SK-N-SH (cell line): ENCODE measurements at regions not wholly inside any gene's neighbourhood (a gene's known extent, or its start where the extent isn't known, plus 50 kb on each side); places are given as distances from the start of the nearest gene placed in this dataset.

Experiments used
- CTCF ChIA-PET: fragments of 300-600, 350-600 bp; formaldehyde crosslinking; extraction: SDS; loops from one replicate; lab custom pipeline; 2021; lab: Yijun Ruan, JAX
- POLR2A ChIA-PET: fragments of 350-600 bp; sonication (Branson Sonifier 250); formaldehyde crosslinking; extraction: SDS; loops from one replicate; lab custom pipeline; 2020; ENCODE audit warnings: antibody characterized with exemption, inconsistent platforms; lab: Yijun Ruan, JAX
- DNase-seq: peaks from one replicate; pipeline ENCODE4 v3.0.0; 2012
- H2AFZ ChIP-seq: fragments of 200-600 bp; sonication (generic); 2 replicates; pipeline ENCODE4 v1.8.1; 2016; ENCODE audit warnings: antibody characterized with exemption, mild to moderate bottlenecking, low read depth
- H3F3A ChIP-seq: fragments of 200-600 bp; sonication (generic); replicated peaks from 2 replicates; pipeline ENCODE3; 2016; ENCODE audit warnings: antibody characterized with exemption, mild to moderate bottlenecking; ENCODE audit not compliant: insufficient read depth
- H3K27ac ChIP-seq, 2 experiments: fragments of 200-500 bp in 1 of 2; fragments of 200-600 bp in 1 of 2; sonication (Bioruptor generic) in 1 of 2; sonication (generic), shearing (Covaris generic) in 1 of 2; 2 replicates each; pipeline versions ENCODE4 v1.5.1 to v1.6.1; 2014 to 2016; ENCODE audit warnings: low read depth in 2 of 2, inconsistent platforms in 1 of 2, low read length in 1 of 2, mild to moderate bottlenecking in 1 of 2, mixed read lengths in 1 of 2
- H3K27me3 ChIP-seq: fragments of 200-600 bp; sonication (generic), shearing (Covaris generic); 2 replicates; pipeline ENCODE4 v1.6.1; 2016; ENCODE audit warnings: mixed run types; ENCODE audit not compliant: insufficient read depth
- H3K36me3 ChIP-seq, 2 experiments: fragments of 200-500 bp in 1 of 2; fragments of 200-600 bp in 1 of 2; sonication (Bioruptor generic) in 1 of 2; sonication (generic) in 1 of 2; replicated peaks in 1 of 2; 2 replicates each; pipeline versions ENCODE3 to v1.5.1; 2014 to 2016; ENCODE audit warnings: low read length in 1 of 2, mild to moderate bottlenecking in 1 of 2; ENCODE audit not compliant: insufficient read depth in 2 of 2, control insufficient read depth in 1 of 2
- H3K4me1 ChIP-seq, 2 experiments: fragments of 200-500 bp in 1 of 2; fragments of 200-600 bp in 1 of 2; sonication (Bioruptor generic) in 1 of 2; sonication (generic), shearing (Covaris generic) in 1 of 2; 2 replicates each; pipeline versions ENCODE4 v1.5.1 to v1.6.1; 2014 to 2016; ENCODE audit warnings: low read depth in 1 of 2, low read length in 1 of 2, mixed run types in 1 of 2; ENCODE audit not compliant: insufficient read depth in 2 of 2, control insufficient read depth in 1 of 2
- H3K4me2 ChIP-seq: fragments of 200-600 bp; sonication (generic), shearing (Covaris generic); 2 replicates; pipeline ENCODE4 v1.6.1; 2017; ENCODE audit warnings: mixed run types
- H3K4me3 ChIP-seq, 2 experiments: fragments of 200-500 bp in 1 of 2; fragments of 200-600 bp in 1 of 2; sonication (Bioruptor generic) in 1 of 2; sonication (generic), shearing (Covaris generic) in 1 of 2; 2 replicates each; pipeline versions ENCODE4 v1.5.1 to v1.8.1; 2014 to 2016; ENCODE audit warnings: low read depth in 2 of 2, inconsistent platforms in 1 of 2, low read length in 1 of 2, mild to moderate bottlenecking in 1 of 2, mixed read lengths in 1 of 2, moderate library complexity in 1 of 2
- H3K79me2 ChIP-seq: fragments of 200-600 bp; sonication (generic); 2 replicates; pipeline ENCODE4 v1.8.1; 2017; ENCODE audit warnings: mild to moderate bottlenecking; ENCODE audit not compliant: insufficient read depth
- H3K9ac ChIP-seq: fragments of 200-600 bp; sonication (generic); 2 replicates; pipeline ENCODE4 v1.6.1; 2017; ENCODE audit warnings: mixed run types
- H3K9me2 ChIP-seq: fragments of 200-600 bp; sonication (generic); 2 replicates; pipeline ENCODE4 v1.6.1; 2017; ENCODE audit warnings: mixed run types
- H3K9me3 ChIP-seq: fragments of 200-600 bp; sonication (generic); 2 replicates; pipeline ENCODE4 v1.6.1; 2017; ENCODE audit warnings: mixed run types, mild to moderate bottlenecking, moderate library complexity
- H4K20me1 ChIP-seq: fragments of 200-600 bp; sonication (generic); 2 replicates; pipeline ENCODE4 v1.6.1; 2017; ENCODE audit warnings: mild to moderate bottlenecking, mixed run types; ENCODE audit not compliant: insufficient read depth
- CHD2 ChIP-seq: fragments of 150-350 bp; IDR thresholded peaks from 2 replicates; pipeline ENCODE4 v1.6.1; 2018; ENCODE audit warnings: low read length; ENCODE audit not compliant: partially characterized antibody
- EZH2phosphoT487 ChIP-seq: fragments of 200-600 bp; sonication (generic); IDR thresholded peaks from 2 replicates; pipeline ENCODE4 v1.6.1; 2017; ENCODE audit warnings: low read depth, mixed run types, mild to moderate bottlenecking, antibody characterized with exemption, moderate library complexity, borderline replicate concordance
- FOSL2 ChIP-seq: IDR thresholded peaks from 2 replicates; pipeline ENCODE4 v1.4.0; 2012; ENCODE audit warnings: low read depth, mild to moderate bottlenecking, moderate library complexity, borderline replicate concordance
- FOXJ3 ChIP-seq: sonication (generic); formaldehyde crosslinking; IDR thresholded peaks from 2 replicates; pipeline ENCODE4 v1.5.1; 2020; ENCODE audit warnings: mild to moderate bottlenecking, missing genetic modification reagents
- FOXM1 ChIP-seq: IDR thresholded peaks from 2 replicates; pipeline ENCODE4 v1.4.0; 2012; ENCODE audit warnings: low read depth, mild to moderate bottlenecking
- MXI1 ChIP-seq: IDR thresholded peaks from 2 replicates; pipeline ENCODE4 v1.6.1; 2012; ENCODE audit warnings: mild to moderate bottlenecking, low read depth, low read length, improper control_type of control experiment
- SIN3A ChIP-seq: IDR thresholded peaks from 2 replicates; pipeline ENCODE4 v1.6.1; 2012; ENCODE audit warnings: low read depth, mild to moderate bottlenecking, low read length, moderate library complexity, borderline replicate concordance
- TEAD4 ChIP-seq: IDR thresholded peaks from 2 replicates; pipeline ENCODE4 v1.4.0; 2012; ENCODE audit warnings: mild to moderate bottlenecking, borderline replicate concordance; ENCODE audit not compliant: insufficient read depth
- WGBS: methylation state at CpG from one replicate; pipeline ENCODE4 v1.1.6; 2017; ENCODE audit warnings: low lambda C conversion rate; 5-methylcytosine and 5-hydroxymethylcytosine counted together

DNA sequence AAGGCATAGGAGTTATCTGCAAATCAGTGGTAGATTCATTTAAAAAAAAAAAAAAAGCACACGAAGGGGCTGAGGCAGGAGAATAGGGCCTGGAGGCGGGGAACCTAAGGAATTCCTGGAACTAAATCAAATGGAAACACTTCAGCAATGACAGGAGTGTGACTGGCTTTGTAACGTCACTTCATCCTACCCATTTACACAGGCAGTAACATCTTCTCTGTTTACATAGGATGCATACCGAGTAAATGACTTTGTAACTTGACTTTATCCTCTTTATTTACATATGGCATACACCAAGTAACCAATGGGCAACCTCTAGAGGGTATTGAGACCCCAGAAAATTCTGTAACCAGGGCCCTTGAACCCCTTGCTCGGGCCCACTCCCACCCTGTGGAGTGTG is 56.4 kb upstream of the IYD start:
- WGBS, result under 1% methylated on average over 5 of the region's 5 CpGs
- H3K9me2 ChIP-seq, result no peaks in the 10 kb centered on the region
- peaks cover 8% of the 10 kb centered on the region; the same call in 1 of the 2 replicates for H3K27me3 ChIP-seq
- H3K4me2 ChIP-seq, result no peak overlapping the region
- H3K4me1 ChIP-seq, result no peaks in the 10 kb centered on the region
- H3K79me2 ChIP-seq, result no peaks in the 10 kb centered on the region
- DNase-seq, result no peak
- no peaks in the 10 kb centered on the region for H3K36me3 ChIP-seq
- H3F3A ChIP-seq, result no peaks in the 10 kb centered on the region
- no peak overlapping the region for H3K4me3 ChIP-seq
- no peak overlapping the region for H3K9ac ChIP-seq
- no peaks in the 10 kb centered on the region for H3K9me3 ChIP-seq
- H3K27ac ChIP-seq, result no peak overlapping the region
- no peaks in the 10 kb centered on the region for H4K20me1 ChIP-seq
- no peak for TF ChIP-seq FOXM1
- TF ChIP-seq FOXJ3, result no peak
- ChIA-PET CTCF (no interaction called here), POLR2A (no interaction called here)
- H2AFZ ChIP-seq, result no peak overlapping the region

DNA sequence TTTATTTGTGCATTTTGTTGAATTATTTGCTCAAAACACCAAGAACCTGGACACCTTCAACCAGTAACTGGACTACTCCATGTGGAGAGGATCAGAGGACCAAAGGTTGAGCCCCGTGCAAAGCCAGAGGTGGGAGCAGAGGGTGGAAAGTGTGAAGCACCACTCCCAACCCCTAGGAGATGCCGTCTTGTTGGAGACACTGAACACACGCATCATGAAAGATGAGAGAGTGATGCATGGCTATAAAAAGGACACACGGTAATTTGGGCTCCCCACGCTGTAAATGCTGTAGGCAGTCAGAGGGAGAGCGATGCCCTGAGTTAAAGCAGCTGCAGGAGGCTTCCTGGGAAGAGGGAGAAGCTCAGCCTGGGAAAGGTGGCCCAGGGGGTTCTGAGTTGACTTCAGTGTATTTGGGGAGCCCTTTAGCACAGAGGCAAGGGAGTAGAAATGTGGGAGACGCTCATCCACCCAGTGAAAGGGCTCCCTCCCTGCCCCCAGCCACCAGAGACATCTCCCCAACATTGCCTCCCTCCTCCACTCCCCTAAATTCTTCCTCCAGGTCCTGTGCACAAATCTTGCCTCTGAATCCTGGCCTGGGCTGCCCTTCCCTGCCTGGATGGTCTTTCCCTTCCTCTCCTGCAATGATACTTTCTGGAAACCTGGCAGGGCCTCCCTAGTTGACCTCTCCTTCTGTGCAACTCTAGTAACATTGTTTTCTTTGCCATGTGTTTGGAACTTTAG is 55.8 kb upstream of the IYD start:
- no peaks in the 10 kb centered on the region for H4K20me1 ChIP-seq

DNA sequence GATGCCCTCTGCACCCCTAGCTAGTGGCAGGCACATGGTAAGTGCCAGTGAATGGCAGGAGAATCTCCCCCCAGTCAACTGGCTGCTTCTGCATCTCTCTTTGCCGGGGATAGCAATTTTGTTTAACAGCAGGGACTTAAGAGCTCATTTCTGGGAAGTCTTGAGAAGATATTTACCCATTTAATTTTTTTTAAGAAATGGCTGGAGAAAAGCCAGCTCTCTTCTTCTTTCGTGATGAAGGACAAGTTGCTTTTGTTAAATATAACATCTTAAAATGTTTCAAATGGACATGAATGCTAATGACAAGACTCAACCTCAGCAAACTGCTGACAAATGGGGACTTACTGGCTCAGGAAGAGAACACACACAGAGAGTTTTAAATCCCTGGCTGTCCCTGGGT is 55.0 kb upstream of the IYD start:
- Histone ChIP-seq H3K36me3 (no peaks in the 10 kb centered on the region), H4K20me1 (no peaks in the 10 kb centered on the region), H3K27ac (no peak overlapping the region), H3K4me1 (no peaks in the 10 kb centered on the region), H3F3A (no peaks in the 10 kb centered on the region), H3K79me2 (no peaks in the 10 kb centered on the region), H3K4me3 (no peak overlapping the region), H3K4me2 (no peak overlapping the region), H3K9ac (no peak overlapping the region), H2AFZ (no peak overlapping the region), H3K9me2 (no peaks in the 10 kb centered on the region), H3K9me3 (no peaks in the 10 kb centered on the region), H3K27me3 (peaks cover 8% of the 10 kb centered on the region; the same call in 1 of the 2 replicates)
- WGBS, result 2% methylated on average over 2 of the region's 2 CpGs
- CTCF ChIA-PET, result no interaction called here
- DNase-seq, result no peak
- no peak for TF ChIP-seq SIN3A
- no peak for TF ChIP-seq FOSL2
- no peak for TF ChIP-seq EZH2phosphoT487
- TF ChIP-seq MXI1, result no peak
- TF ChIP-seq FOXJ3, result no peak
- TF ChIP-seq TEAD4, result no peak
- TF ChIP-seq CHD2, result no peak
- POLR2A ChIA-PET, result no interaction called here

More for the DNA sequence above, 55.8 kb upstream of the IYD start:
- Histone ChIP-seq H3K4me2 (no peak overlapping the region), H3K4me3 (no peak overlapping the region), H3K36me3 (no peaks in the 10 kb centered on the region), H3K4me1 (no peaks in the 10 kb centered on the region), H3K79me2 (no peaks in the 10 kb centered on the region), H3K9me3 (no peaks in the 10 kb centered on the region), H3K27ac (no peak overlapping the region), H3F3A (no peaks in the 10 kb centered on the region), H3K9ac (no peak overlapping the region), H3K9me2 (no peaks in the 10 kb centered on the region), H2AFZ (no peak overlapping the region), H3K27me3 (peaks cover 8% of the 10 kb centered on the region; the same call in 1 of the 2 replicates)
- 9% methylated on average over 5 of the region's 7 CpGs for WGBS
- no peak for TF ChIP-seq CHD2
- CTCF ChIA-PET, result no interaction called here
- POLR2A ChIA-PET, result no interaction called here
- no peak for DNase-seq
